Aorta (tissue), 5 donors: ENCODE measurements at regions not wholly inside any gene's neighbourhood (a gene's known extent, or its start where the extent isn't known, plus 50 kb on each side); places are given as distances from the start of the nearest gene placed in this dataset.
A peak's percentile ranks its signal among the peaks of the same experiment; 100 is the strongest.

Source experiments
- ATAC-seq: fragments of 200-7000 bp; cut with Tn5 transposase; one replicate; pipeline ENCODE4 v1.9.1; 2022; ENCODE audit warnings: moderate library complexity; ENCODE audit not compliant: low FRiP score
- DNase-seq, 2 donors: peaks; one replicate each; pipeline ENCODE4 v3.0.0-alpha.2; 2020
- H3K27ac ChIP-seq, 2 donors: one replicate each; pipeline ENCODE4 v1.5.1; 2013; ENCODE audit warnings: low read length in 2 of 2, mild to moderate bottlenecking in 2 of 2, moderate library complexity in 2 of 2, control low read depth in 1 of 2, inconsistent platforms in 1 of 2, low read depth in 1 of 2
- H3K27me3 ChIP-seq, 2 donors: one replicate each; pipeline ENCODE4 v1.6.1; 2013; ENCODE audit warnings: control low read depth in 1 of 2, low read length in 1 of 2, mild to moderate bottlenecking in 1 of 2, moderate library complexity in 1 of 2; ENCODE audit not compliant: insufficient read depth in 2 of 2, control insufficient read depth in 1 of 2
- H3K36me3 ChIP-seq, 2 donors: one replicate each; pipeline ENCODE4 v1.6.1; 2013; ENCODE audit warnings: control low read depth in 1 of 2, low read length in 1 of 2, mild to moderate bottlenecking in 1 of 2; ENCODE audit not compliant: insufficient read depth in 2 of 2, control insufficient read depth in 1 of 2
- H3K4me1 ChIP-seq, 2 donors: one replicate each; pipeline ENCODE4 v1.6.1; 2013; ENCODE audit warnings: low read length in 2 of 2, control low read depth in 1 of 2, mild to moderate bottlenecking in 1 of 2, moderate library complexity in 1 of 2; ENCODE audit not compliant: insufficient read depth in 2 of 2, control insufficient read depth in 1 of 2
- H3K4me3 ChIP-seq, 2 donors: one replicate each; pipeline ENCODE4 v1.5.1; 2013; ENCODE audit warnings: low read length in 2 of 2, control low read depth in 1 of 2, mild to moderate bottlenecking in 1 of 2
- H3K9me3 ChIP-seq: one replicate; pipeline ENCODE4 v1.6.1; 2013; ENCODE audit warnings: mild to moderate bottlenecking, low read length; ENCODE audit not compliant: control insufficient read depth
- WGBS, 2 donors: extraction: QIAGEN DNeasy Blood & Tissue Kit; methylation state at CpG; one replicate each; pipeline ENCODE4 v1.1.7; 2013; 5-methylcytosine and 5-hydroxymethylcytosine counted together
- intact Hi-C, 2 donors: fragments of 100-400 bp; cut with DNase I; formaldehyde crosslinking; loops; one replicate each; pipeline versions ENCODE4 v1.14.2 to v1.15.0; 2022
- donor health status: healthy with polysubstance abuse.
- donor health status: Bipolar disorder and iron deficiency.
- donor health status: DM: no; HTN: no; CAD: no.
- donor health status: DM: no; HTN: no; CAD: no.
- donor health status: DM: yes; HTN: yes; CAD: no.

DNA sequence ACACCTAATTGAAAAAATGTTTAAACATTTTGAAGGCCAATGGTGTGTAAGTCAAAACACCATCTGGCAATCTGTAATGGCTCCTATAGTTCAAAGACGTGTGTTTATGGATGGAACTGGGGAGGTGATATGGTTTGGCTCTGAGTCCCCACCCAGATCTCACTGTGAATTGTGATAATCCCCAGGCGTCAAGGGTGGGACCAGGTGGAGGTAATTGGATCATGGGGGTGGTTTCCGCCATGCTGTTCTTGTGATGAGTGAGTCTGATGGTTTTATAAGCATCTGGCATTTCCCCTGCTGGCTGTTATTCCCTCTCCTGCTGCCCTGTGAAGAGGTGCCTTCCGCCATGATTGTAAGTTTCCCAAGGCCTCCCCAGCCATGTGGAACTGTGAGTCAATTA is 52.2 kb downstream of the ADRA2C start:
- intact Hi-C loops = no loop called here

DNA sequence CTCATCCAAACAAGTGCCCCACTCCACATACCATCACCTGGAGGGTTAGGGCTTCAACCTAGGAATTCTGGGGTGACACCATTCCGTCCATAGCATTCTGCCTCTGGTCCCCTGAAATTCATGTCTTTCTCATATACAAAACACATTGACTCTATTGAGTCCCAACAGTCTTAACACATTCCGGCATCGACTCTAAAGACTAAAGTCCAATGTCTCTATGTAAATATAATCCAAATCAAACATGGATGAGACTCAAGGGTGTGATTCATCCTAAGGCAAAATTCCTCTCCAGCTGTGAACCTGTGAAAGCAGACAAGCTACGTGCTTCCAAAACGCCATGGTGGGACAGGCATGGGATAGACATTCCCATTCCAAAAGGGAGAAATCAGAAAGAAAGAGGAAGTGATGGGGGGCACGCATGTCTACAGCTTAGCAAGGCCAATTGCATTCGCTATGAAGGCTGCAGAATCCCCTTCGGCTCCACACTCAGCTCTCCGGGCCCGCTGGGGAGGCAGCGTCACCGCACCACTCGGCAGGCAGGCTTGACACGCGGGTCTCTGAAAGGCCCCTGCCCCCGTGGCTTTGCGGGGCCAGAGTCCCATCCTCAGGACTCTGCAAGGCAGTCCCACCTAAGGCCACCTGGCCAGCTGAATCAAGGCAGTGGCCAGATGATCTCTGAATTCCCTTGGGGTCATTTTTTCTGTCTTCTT is 53.2 kb downstream of the ADRA2C start:
- WGBS, 2 donors = 81 to 82% methylated on average over 17 of the region's 17 CpGs
- Histone ChIP-seq H3K36me3 (no peaks in the 10 kb centered on the region), H3K9me3 (no peaks in the 10 kb centered on the region), H3K27me3 (no peaks in the 10 kb centered on the region), H3K4me3 (no peak overlapping the region), H3K4me1 (no peaks in the 10 kb centered on the region), H3K27ac (no peak overlapping the region)
- ATAC-seq (no peak), DNase-seq (peak; percentile 17 to 59)
- intact Hi-C loops = no loop called here

More for the DNA sequence above, 52.2 kb downstream of the ADRA2C start:
- no peak overlapping the region for H3K4me3 ChIP-seq
- no peak overlapping the region for H3K27ac ChIP-seq
- no peak for ATAC-seq
- H3K36me3 ChIP-seq = no peaks in the 10 kb centered on the region
- no peaks in the 10 kb centered on the region for H3K27me3 ChIP-seq
- 84 to 86% methylated on average over 4 of the region's 4 CpGs for WGBS, 2 donors
- H3K9me3 ChIP-seq = no peaks in the 10 kb centered on the region
- H3K4me1 ChIP-seq = no peaks in the 10 kb centered on the region
- DNase-seq = peak in 1 of 2 donors; percentile 2

DNA sequence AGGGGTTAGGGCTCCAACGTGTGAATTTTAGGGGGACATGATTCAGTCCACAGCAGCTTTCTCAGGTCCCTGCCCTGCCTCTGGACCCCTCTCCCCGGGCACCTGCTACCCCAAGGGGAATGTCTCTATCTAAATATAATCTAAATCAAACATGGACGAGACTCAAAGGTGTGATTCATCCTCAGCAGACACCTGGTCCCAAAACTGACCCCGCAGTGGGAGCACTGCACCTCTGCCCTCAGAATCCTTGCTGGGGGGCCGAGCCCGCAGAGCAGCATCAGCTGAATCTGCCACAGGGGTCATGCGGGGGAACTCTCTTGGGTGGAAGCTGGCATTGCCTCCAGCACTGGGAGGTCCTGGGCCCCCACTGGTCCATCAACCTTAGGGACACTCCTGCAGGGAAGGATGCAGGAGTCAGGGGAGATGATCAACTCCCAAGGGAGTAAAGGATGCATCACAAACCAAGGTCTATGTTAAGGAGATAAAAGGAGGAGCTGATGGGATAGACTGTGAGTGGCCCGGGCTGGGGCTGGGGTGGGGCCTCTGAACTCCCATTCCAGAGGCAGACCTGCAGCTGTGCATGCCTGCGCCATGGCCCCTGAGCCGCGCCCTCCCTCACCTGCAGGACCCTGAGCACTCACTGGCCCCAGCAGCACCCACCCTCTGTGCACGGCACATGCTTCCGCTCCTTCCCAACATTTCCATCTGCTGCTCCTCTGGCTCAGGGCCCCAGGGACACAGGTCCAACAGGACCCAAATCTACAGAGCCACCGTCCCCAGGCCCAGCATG is 54.0 kb downstream of the ADRA2C start:
- no peaks in the 10 kb centered on the region for H3K4me1 ChIP-seq
- no peak overlapping the region for H3K4me3 ChIP-seq
- no peak overlapping the region for H3K27ac ChIP-seq
- peak; percentile 14 to 26 for DNase-seq
- intact Hi-C loops = no loop called here
- no peak for ATAC-seq
- no peaks in the 10 kb centered on the region for H3K27me3 ChIP-seq
- 80% methylated on average over 14 of the region's 14 CpGs for WGBS, 2 donors
- no peaks in the 10 kb centered on the region for H3K9me3 ChIP-seq
- H3K36me3 ChIP-seq = no peaks in the 10 kb centered on the region

DNA sequence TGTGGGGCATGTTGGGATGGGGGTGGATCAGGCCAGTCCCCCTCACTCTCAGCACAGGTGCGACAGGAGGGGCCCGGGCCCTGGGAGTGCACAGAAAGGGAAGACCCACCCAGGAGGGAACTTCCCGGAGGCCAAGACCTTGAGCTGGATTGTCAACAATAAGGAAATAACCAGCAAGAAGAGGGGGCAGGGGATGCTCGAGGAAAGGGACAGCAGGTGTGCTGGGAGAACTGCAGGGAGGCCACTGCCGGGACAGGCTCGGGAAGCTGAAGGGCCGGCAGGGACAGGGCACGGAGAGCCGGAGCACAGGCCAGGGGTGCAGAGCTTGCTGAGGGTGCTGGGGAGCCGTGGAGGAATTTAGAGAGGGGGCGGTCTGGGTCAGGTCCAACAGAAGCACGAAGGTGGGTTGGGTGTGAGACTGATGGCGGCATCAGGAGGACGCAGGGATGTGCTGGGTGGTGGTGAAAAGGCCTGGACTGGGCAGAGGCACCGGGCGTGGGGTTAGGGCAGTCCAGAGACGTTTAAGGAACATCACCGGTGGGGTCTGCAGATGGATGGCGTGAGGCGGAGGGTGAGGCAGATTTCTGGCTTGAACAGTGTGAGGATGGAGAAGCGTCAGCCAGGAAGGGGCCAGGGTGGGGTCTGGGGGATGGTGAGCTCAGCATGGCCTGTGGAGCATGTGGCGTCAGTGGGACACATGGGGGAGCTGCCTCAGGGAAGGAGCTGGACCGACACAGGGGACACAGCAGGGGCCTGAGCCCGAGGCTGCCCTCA is 54.8 kb downstream of the ADRA2C start:
- DNase-seq (peak in 1 of 2 donors; percentile 26), ATAC-seq (no peak)
- 71 to 75% methylated on average over 24 of the region's 24 CpGs for WGBS, 2 donors
- H3K4me1 ChIP-seq = no peaks in the 10 kb centered on the region
- no peaks in the 10 kb centered on the region for H3K27me3 ChIP-seq
- no peak overlapping the region for H3K27ac ChIP-seq
- H3K4me3 ChIP-seq = no peak overlapping the region
- H3K9me3 ChIP-seq = no peaks in the 10 kb centered on the region
- intact Hi-C loops = no loop called here
- H3K36me3 ChIP-seq = no peaks in the 10 kb centered on the region

DNA sequence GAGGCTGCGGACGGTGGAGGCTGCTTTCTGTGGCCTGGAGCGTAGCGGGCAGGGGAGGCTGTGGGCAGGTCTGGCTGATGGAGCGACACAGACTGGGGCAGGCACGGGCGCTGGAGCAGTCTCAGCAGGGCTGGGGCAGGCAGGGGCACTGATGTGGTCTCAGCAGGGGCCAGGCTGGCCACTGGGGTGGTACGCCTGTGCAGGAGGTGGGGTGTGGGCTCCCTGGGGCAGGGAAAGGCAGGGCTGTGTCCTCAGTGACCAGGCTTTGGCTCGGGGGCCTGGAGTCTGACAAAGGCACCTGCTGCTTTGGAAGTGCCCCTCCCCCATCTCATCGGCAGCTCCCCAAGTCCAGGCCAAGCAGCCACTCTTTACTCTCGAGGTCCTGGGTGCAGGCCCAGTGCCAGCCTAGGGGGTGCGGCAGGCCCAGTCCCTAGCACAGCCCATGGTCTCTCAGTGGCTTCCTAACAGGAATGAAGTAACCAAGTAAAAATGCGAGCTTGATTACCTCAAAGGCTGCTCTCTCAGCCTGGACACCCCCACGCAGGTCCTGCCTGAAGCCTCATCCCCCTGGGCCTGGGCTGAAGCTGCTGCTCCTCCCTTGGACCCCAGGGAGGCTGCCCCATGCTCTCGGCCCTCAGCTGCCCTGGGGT is 55.5 kb downstream of the ADRA2C start:
- H3K27me3 ChIP-seq = no peaks in the 10 kb centered on the region
- H3K4me1 ChIP-seq = no peaks in the 10 kb centered on the region
- 72 to 73% methylated on average over 15 of the region's 15 CpGs for WGBS, 2 donors
- intact Hi-C loops = no loop called here
- H3K9me3 ChIP-seq = no peaks in the 10 kb centered on the region
- no peak overlapping the region for H3K27ac ChIP-seq
- ATAC-seq (no peak), DNase-seq (no peak)
- no peak overlapping the region for H3K4me3 ChIP-seq
- no peaks in the 10 kb centered on the region for H3K36me3 ChIP-seq

DNA sequence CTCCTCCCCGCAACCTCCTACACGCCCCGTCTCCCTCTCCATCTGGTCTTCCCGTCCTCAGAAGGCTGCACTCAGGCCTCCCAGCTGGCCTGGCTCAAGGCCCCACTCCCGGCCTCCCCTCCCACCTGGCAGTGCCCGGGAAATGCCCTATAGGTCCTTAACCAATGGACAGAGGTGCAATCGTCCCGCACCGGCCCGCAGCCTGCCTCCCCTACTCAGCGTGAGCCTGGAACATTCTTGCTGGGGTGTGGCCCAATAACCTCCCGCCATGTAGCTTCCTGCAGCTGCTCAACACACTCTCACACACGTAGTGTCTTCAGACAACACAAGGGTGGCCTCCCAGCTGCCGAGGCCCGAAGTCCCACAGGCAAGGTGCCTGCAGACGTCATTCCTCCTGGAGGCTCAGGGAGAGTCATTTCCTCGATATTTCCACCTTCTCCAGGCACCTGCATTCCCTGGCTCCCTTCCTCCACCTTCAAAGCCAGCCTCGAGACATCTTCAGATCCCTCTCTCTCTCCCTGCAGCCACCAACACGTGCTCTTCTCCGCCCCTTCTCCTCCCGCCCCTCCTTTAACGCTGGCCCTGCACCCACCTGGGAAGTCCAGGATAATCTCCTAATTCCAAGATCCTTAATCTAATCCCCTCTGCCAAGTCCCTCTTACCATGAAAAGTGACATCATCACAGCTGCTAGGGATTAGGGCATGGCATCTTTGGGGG is 56.2 kb downstream of the ADRA2C start:
- DNase-seq = peak in 1 of 2 donors; percentile 26
- Histone ChIP-seq H3K27ac (no peak overlapping the region), H3K27me3 (no peaks in the 10 kb centered on the region), H3K36me3 (no peaks in the 10 kb centered on the region), H3K9me3 (no peaks in the 10 kb centered on the region), H3K4me1 (no peaks in the 10 kb centered on the region), H3K4me3 (no peak overlapping the region)
- intact Hi-C loops = no loop called here
- ATAC-seq = no peak
- 65 to 74% methylated on average over 21 to 22 of the region's 22 CpGs for WGBS, 2 donors

DNA sequence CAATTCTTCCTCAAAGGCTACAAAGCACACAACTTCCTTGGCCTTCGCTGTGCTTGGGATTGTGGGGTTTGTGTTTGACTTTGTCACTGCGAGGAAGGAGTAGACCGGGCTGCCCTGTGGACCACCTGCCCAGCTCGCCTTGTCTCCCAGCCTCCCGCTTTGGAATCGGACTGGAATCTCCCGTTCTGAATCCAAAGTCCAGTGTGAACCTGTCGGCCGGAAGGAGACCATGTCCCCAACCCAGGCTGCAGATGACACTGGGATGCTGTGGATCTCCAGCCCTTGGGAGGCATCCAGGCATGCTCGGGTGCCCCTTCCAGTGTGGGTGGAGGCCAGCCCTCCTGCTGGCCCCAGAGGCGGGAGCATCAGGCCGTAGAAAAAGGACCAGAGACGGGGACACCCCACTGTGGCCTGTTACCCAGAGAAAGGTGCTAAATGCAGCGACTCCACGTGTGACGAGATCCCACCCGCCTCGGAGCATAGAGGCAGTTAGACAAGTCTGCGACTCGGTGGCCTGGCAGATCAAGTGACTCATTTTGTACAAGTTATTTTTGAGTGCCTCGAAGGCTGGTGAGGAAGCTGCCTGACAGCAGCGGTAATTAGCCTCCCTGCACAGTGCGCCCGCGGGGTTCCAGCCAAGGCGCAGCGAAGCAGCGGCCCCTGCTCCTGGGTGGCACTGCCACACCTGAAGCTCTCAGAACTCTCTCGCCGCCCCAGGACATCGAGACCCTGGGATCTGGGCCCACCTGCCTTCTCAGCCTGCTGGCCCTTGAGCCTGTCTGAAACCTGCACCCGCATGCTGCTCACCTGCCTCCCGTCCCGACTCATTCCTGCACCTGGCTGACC is 57.5 kb downstream of the ADRA2C start:
- Histone ChIP-seq H3K4me1 (no peaks in the 10 kb centered on the region), H3K9me3 (no peaks in the 10 kb centered on the region), H3K27me3 (no peaks in the 10 kb centered on the region), H3K27ac (no peak overlapping the region), H3K36me3 (no peaks in the 10 kb centered on the region), H3K4me3 (no peak overlapping the region)
- no peak for ATAC-seq
- DNase-seq = no peak
- 81 to 85% methylated on average over 34 of the region's 34 CpGs for WGBS, 2 donors
- intact Hi-C loops = no loop called here
